ENCODE measurements at regions not wholly inside any gene's neighbourhood (a gene's known extent, or its start where the extent isn't known, plus 50 kb on each side); places are given as distances from the start of the nearest gene placed in this dataset.

GRCh38 chr4:23333946-23334878 lies 555.6 kb downstream of the PPARGC1A start:
- Histone ChIP-seq H3K4me3 (ENCODE audit: insufficient read depth, low read depth, low read length) (no peak overlapping the region), H3K36me3 (ENCODE audit: control insufficient read depth, insufficient read depth, low read length) (no peaks in the 10 kb centered on the region), H3K27me3 (ENCODE audit: control insufficient read depth, insufficient read depth, low read length) (no peaks in the 10 kb centered on the region), H2AFZ (replicated peaks; ENCODE audit: low read length, poor library complexity) (no peak overlapping the region), H3K4ac (ENCODE audit: low read depth, low read length) (no peak overlapping the region), H3K27ac (ENCODE audit: insufficient read depth, low read length) (no peak overlapping the region), H3K14ac (replicated peaks; ENCODE audit: low read depth, low read length) (no peak overlapping the region), H2AK5ac (ENCODE audit: low read depth, low read length) (no peak overlapping the region), H2BK5ac (ENCODE audit: low read depth, low read length, poor library complexity, severe bottlenecking) (no peak overlapping the region), H3K79me1 (ENCODE audit: low read depth in 1 of 2, low read length in 2 of 2) (no peaks in the 10 kb centered on the region), H3K18ac (ENCODE audit: low read depth, low read length) (no peak overlapping the region), H3K23ac (ENCODE audit: low read depth, low read length) (no peak overlapping the region), H2BK15ac (ENCODE audit: low read depth, low read length) (no peak overlapping the region), H4K5ac (ENCODE audit: low read depth, low read length) (no peak overlapping the region), H3K9ac (ENCODE audit: low read depth, low read length) (no peak overlapping the region), H2BK120ac (ENCODE audit: low read depth, low read length) (no peak overlapping the region), H3K9me3 (ENCODE audit: control insufficient read depth, insufficient read depth, low read length) (no peaks in the 10 kb centered on the region), H3K9me1 (ENCODE audit: insufficient read depth, low read length) (no peaks in the 10 kb centered on the region), H2BK20ac (ENCODE audit: low read depth, low read length) (no peak overlapping the region), H4K91ac (ENCODE audit: insufficient read depth, low read depth, low read length) (no peak overlapping the region), H3K56ac (ENCODE audit: extremely low read depth, insufficient read depth, low read length) (no peak overlapping the region), H4K20me1 (ENCODE audit: insufficient read depth, low read length) (no peaks in the 10 kb centered on the region), H4K8ac (ENCODE audit: low read depth in 2 of 2, low read length in 2 of 2) (no peak overlapping the region), H2AK9ac (replicated peaks; ENCODE audit: low read depth, low read length, poor library complexity) (no peak overlapping the region), H3K4me2 (ENCODE audit: low read depth, low read length) (no peak overlapping the region), H3K4me1 (ENCODE audit: control insufficient read depth, insufficient read depth, low read length) (no peaks in the 10 kb centered on the region)
- TF ChIP-seq SMC3 (IDR thresholded peaks at IDR 0.05; ENCODE audit: low read depth, low read length): no peak
- peak; percentile 54; the same call in 1 of the 2 replicates for TF ChIP-seq NFE2L2 (IDR thresholded peaks at IDR 0.05; ENCODE audit: low read depth, low read length)
- TF ChIP-seq MAFK (IDR thresholded peaks at IDR 0.05; ENCODE audit: low read depth, low read length): no peak; the same call in 1 of the 2 replicates
- TF ChIP-seq FOS (IDR thresholded peaks at IDR 0.05; ENCODE audit: low read depth, low read length): peak; percentile 62; the same call in 1 of the 2 replicates
- TF ChIP-seq RFX5 (IDR thresholded peaks at IDR 0.05; ENCODE audit: low read depth, low read length): no peak
- peak; percentile 78 for TF ChIP-seq CEBPB (IDR thresholded peaks at IDR 0.05; ENCODE audit: low read depth, low read length)
- in situ Hi-C loops (cut with MboI; ENCODE audit: low sequenced_read_pairs): no loop called here
- BruUV-seq (replicated peaks): no TSS peak
- no peak for ATAC-seq (ENCODE audit: low read depth)
- POLR2A ChIA-PET (ENCODE audit: unreplicated experiment): no interaction called here
- intact Hi-C loops (cut with micrococcal nuclease): no loop called here
- dilution Hi-C loops (cut with HindIII; ENCODE audit: low sequenced_read_pairs, unreplicated experiment): no loop called here
- no CpG with 5 or more reads among the region's 5 CpGs for WGBS, 2 experiments (ENCODE audit: extremely low coverage in 2 of 2, insufficient read length in 1 of 2)
- CTCF ChIA-PET: interaction anchor here (0.6 kb wide), 1 partner anchor 1651 kb away, joined by 4 read pairs; no protein-coding TSS in a partner anchor
- peak; percentile 71 for DNase-seq
